ENCODE measurements at regions not wholly inside any gene's neighbourhood (a gene's known extent, or its start where the extent isn't known, plus 50 kb on each side); places are given as distances from the start of the nearest gene placed in this dataset.

DNA sequence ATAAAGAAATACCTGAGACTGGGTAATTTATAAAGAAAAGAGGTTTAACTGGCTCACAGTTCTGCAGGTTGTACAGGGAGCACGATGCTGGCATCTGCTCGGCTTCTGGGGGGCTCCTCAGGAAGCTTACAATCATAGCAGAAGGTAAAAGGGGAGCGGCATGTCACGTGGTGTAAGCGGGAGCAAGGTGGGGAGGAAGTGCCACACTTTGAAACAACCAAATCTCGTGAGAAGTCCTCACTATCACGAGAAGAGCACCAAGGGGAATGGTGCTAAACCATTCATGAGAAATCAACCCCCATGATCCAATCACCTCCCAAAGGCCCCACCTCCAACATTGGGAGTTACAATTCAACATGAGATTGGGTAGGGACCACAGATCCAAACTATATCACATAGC lies 67.7 kb downstream of the AKR1B1 start:
- Mint-ChIP-seq H3K27ac (no peak overlapping the region), H3K27me3 (ENCODE audit: low read depth) (peaks cover 8% of the 10 kb centered on the region), H3K4me1 (no peaks in the 10 kb centered on the region), H3K9me3 (peaks cover 5% of the 10 kb centered on the region), H3K4me3 (no peak overlapping the region), H3K36me3 (ENCODE audit: low read depth) (peaks cover 3% of the 10 kb centered on the region)
- no peak for TF ChIP-seq CTCF (IDR thresholded peaks at IDR 0.05; ENCODE audit: unreplicated experiment in 3 of 3)

GRCh38 chr7:134388336-134389019 lies 70.4 kb downstream of the AKR1B1 start:
- Mint-ChIP-seq H3K4me3 (no peak overlapping the region), H3K4me1 (no peaks in the 10 kb centered on the region), H3K27me3 (ENCODE audit: low read depth) (peaks cover 4% of the 10 kb centered on the region), H3K27ac (no peak overlapping the region), H3K9me3 (peaks cover 16% of the 10 kb centered on the region), H3K36me3 (ENCODE audit: low read depth) (peaks cover 7% of the 10 kb centered on the region)
- no peak for TF ChIP-seq CTCF (IDR thresholded peaks at IDR 0.05; ENCODE audit: unreplicated experiment in 3 of 3)

DNA sequence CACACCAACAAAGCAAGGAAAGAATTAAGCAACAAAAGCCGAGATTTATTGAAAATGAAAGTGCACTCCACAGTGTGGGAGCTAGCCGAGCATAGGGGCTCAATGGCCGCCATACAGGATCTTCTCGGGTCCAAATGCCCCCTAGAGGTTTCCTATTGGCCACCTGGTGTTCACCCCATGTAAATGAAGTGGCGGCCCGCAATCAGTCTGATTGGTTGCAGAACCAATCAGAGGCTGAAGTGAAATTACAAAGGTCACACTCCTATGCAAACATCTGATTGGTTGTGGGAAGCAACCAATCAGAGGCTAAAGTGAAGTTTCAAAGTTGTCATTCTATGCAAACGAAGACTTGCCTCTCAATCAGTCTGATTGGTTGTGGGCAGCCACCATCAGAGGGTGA lies 61.8 kb upstream of the SLC35B4 start:
- no peak overlapping the region for H3K4me3 Mint-ChIP-seq
- TF ChIP-seq CTCF (IDR thresholded peaks at IDR 0.05; ENCODE audit: unreplicated experiment in 3 of 3), result no peak
- no peaks in the 10 kb centered on the region for H3K36me3 Mint-ChIP-seq (ENCODE audit: low read depth)
- peaks cover 3% of the 10 kb centered on the region for H3K27me3 Mint-ChIP-seq (ENCODE audit: low read depth)
- no peaks in the 10 kb centered on the region for H3K9me3 Mint-ChIP-seq
- no peak overlapping the region for H3K27ac Mint-ChIP-seq
- H3K4me1 Mint-ChIP-seq, result no peaks in the 10 kb centered on the region

DNA sequence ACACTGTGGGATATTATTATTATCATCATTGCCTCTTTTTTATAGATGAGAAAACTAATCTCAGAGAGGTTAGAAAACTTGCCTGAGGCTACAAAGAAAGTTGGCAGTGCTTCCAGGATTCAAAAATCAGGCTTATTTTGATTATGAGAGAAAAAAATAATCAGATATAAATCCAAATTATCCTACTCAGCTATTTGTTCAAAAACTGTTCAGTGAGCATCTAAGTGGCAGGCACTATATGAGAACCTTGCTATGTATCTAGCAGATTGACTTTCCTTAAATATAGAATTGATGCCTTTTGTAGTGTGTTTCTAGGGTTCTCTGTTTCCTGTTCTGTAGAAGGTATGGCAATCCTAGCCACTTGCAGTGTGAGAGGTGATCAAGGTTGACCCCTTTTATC lies 60.0 kb upstream of the SLC35B4 start:
- Mint-ChIP-seq H3K9me3 (no peaks in the 10 kb centered on the region), H3K27ac (no peak overlapping the region), H3K4me1 (no peaks in the 10 kb centered on the region), H3K36me3 (ENCODE audit: low read depth) (no peaks in the 10 kb centered on the region), H3K4me3 (no peak overlapping the region), H3K27me3 (ENCODE audit: low read depth) (peaks cover 8% of the 10 kb centered on the region)
- TF ChIP-seq CTCF (IDR thresholded peaks at IDR 0.05; ENCODE audit: unreplicated experiment in 3 of 3), result no peak

DNA sequence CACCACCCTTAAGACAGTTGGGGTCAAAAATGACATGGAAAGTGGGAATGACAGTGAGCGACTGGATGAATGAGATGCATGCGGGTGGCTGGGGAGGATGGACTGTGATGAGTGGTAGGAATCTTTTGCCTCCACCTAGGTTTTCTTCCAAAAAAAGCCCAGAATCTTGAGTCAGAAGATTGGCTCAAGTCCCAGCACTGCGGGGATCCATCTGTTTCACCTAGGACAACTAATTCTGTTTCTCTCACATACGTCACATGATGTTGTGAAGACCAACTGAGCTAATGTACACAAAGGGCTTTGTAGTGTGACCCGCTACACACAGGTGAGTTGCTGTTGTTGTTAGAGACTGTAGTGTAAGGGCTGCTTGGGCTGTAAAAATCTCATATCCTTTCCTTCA lies 58.5 kb upstream of the SLC35B4 start:
- H3K27me3 Mint-ChIP-seq (ENCODE audit: low read depth), result peaks cover 8% of the 10 kb centered on the region
- no peak for TF ChIP-seq CTCF (IDR thresholded peaks at IDR 0.05; ENCODE audit: unreplicated experiment in 3 of 3)
- no peaks in the 10 kb centered on the region for H3K9me3 Mint-ChIP-seq
- no peaks in the 10 kb centered on the region for H3K4me1 Mint-ChIP-seq
- H3K36me3 Mint-ChIP-seq (ENCODE audit: low read depth), result no peaks in the 10 kb centered on the region
- H3K4me3 Mint-ChIP-seq, result no peak overlapping the region
- H3K27ac Mint-ChIP-seq, result no peak overlapping the region

- Mint-ChIP-seq H3K27me3 (ENCODE audit: low read depth) (peaks cover 11% of the 10 kb centered on the region), H3K9me3 (no peaks in the 10 kb centered on the region)
These were observed 58.1 kb upstream of the SLC35B4 start for GRCh38 chr7:134374791-134375190.

More at GRCh38 chr7:134374791-134375190, 58.1 kb upstream of the SLC35B4 start:
- no peak overlapping the region for H3K4me3 Mint-ChIP-seq
- no peaks in the 10 kb centered on the region for H3K36me3 Mint-ChIP-seq (ENCODE audit: low read depth)
- no peak for TF ChIP-seq CTCF (IDR thresholded peaks at IDR 0.05; ENCODE audit: unreplicated experiment in 3 of 3)
- H3K4me1 Mint-ChIP-seq, result no peaks in the 10 kb centered on the region
- no peak overlapping the region for H3K27ac Mint-ChIP-seq

Data from nephron (organoid).